Uterus (tissue), 2 donors: ENCODE measurements at regions not wholly inside any gene's neighbourhood (a gene's known extent, or its start where the extent isn't known, plus 50 kb on each side); places are given as distances from the start of the nearest gene placed in this dataset.

Experiments
- POLR2A ChIP-seq, 2 donors: fragments of 450-650 bp; IDR thresholded peaks; one replicate each; pipeline ENCODE4 v1.6.1; 2016; ENCODE audit warnings: antibody characterized with exemption in 2 of 2, mild to moderate bottlenecking in 1 of 2, moderate library complexity in 1 of 2
- TF ChIP-seq, protein P1 (sequence below), 4 experiments: fragments of 200-600 bp in 2 of 4; fragments of 450-650 bp in 2 of 4; sonication (generic) in 2 of 4; IDR thresholded peaks; one replicate each; pipeline ENCODE4 v1.5.1; 2016 to 2019; ENCODE audit warnings: antibody characterized with exemption in 4 of 4, mild to moderate bottlenecking in 2 of 4, moderate library complexity in 1 of 4

DNA sequence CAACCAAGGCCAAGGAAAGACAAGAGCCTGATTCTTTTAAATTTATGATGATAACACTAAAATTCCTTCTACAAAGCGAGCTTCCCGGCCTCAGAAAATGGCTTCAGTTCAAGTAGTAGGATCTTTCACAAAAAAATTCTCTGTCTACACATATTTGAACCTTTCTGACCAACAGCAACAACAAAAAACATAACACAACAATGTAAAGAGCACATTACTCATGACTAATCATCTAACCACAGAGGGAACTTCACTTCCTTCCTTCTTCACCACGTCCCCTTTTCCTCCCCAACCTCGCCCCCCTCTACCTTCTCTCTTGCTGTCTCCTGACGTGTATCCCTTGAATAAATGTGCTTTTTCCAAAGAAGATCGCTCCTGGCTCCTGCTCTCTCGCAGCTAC, 228.2 kb downstream of the MYLK4 start:
- TF ChIP-seq, protein P1, sequence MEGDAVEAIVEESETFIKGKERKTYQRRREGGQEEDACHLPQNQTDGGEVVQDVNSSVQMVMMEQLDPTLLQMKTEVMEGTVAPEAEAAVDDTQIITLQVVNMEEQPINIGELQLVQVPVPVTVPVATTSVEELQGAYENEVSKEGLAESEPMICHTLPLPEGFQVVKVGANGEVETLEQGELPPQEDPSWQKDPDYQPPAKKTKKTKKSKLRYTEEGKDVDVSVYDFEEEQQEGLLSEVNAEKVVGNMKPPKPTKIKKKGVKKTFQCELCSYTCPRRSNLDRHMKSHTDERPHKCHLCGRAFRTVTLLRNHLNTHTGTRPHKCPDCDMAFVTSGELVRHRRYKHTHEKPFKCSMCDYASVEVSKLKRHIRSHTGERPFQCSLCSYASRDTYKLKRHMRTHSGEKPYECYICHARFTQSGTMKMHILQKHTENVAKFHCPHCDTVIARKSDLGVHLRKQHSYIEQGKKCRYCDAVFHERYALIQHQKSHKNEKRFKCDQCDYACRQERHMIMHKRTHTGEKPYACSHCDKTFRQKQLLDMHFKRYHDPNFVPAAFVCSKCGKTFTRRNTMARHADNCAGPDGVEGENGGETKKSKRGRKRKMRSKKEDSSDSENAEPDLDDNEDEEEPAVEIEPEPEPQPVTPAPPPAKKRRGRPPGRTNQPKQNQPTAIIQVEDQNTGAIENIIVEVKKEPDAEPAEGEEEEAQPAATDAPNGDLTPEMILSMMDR (IDR thresholded peaks at IDR 0.05), result no peak
- no peak for TF ChIP-seq POLR2A (IDR thresholded peaks at IDR 0.05)
